WERI-Rb-1 (cell line): ENCODE measurements at regions not wholly inside any gene's neighbourhood (a gene's known extent, or its start where the extent isn't known, plus 50 kb on each side); places are given as distances from the start of the nearest gene placed in this dataset.

Experiments used
- DNase-seq: peaks from one replicate; pipeline ENCODE4 v3.0.0-alpha.2; 2020
- H3K27ac ChIP-seq: fragments of 250-450 bp; sonication (Bioruptor Pico); 2 replicates; pipeline ENCODE4 v1.5.1; 2020; ENCODE audit warnings: mild to moderate bottlenecking, moderate library complexity
- H3K27me3 ChIP-seq: fragments of 250-450 bp; sonication (Bioruptor Pico); 2 replicates; pipeline ENCODE4 v1.5.1; 2021; ENCODE audit warnings: mild to moderate bottlenecking, low read depth, moderate library complexity; ENCODE audit not compliant: insufficient read depth, severe bottlenecking
- H3K36me3 ChIP-seq: fragments of 250-450 bp; sonication (Bioruptor Pico); 2 replicates; pipeline ENCODE4 v1.5.1; 2020; ENCODE audit warnings: mild to moderate bottlenecking, moderate library complexity
- H3K4me3 ChIP-seq: 2 replicates; pipeline ENCODE4 v1.5.1; 2011; ENCODE audit warnings: low read depth, mild to moderate bottlenecking, control low read depth, low read length
- H3K9me3 ChIP-seq: fragments of 250-450 bp; sonication (Bioruptor Pico); 2 replicates; pipeline ENCODE4 v1.5.1; 2021; ENCODE audit warnings: mild to moderate bottlenecking, moderate library complexity; ENCODE audit not compliant: severe bottlenecking
- TF ChIP-seq, protein P1 (sequence below): IDR thresholded peaks from 2 replicates; pipeline ENCODE4 v1.5.1; 2011; ENCODE audit warnings: low read depth, mild to moderate bottlenecking, control low read depth, inconsistent platforms, low read length

DNA sequence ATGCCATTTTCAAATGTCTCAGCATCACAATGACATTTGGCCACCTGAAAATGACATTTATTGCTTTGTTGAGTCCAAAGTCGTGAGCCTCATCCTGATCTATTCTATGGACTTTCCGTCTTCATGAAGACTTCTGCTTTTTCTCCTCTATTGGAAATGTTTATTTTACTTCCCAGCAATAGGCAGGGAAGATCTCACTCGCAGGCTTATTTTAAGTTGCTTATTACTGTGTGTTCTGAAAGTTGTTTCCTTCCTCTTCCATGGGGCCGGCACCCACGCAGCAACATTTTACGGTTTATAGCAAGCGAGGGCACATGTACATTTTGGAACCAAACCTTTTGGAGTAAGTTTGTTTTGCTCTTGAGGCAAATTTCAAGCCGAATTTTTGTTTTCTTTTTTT, 221.0 kb upstream of the KLF6 start:
- TF ChIP-seq, protein P1, sequence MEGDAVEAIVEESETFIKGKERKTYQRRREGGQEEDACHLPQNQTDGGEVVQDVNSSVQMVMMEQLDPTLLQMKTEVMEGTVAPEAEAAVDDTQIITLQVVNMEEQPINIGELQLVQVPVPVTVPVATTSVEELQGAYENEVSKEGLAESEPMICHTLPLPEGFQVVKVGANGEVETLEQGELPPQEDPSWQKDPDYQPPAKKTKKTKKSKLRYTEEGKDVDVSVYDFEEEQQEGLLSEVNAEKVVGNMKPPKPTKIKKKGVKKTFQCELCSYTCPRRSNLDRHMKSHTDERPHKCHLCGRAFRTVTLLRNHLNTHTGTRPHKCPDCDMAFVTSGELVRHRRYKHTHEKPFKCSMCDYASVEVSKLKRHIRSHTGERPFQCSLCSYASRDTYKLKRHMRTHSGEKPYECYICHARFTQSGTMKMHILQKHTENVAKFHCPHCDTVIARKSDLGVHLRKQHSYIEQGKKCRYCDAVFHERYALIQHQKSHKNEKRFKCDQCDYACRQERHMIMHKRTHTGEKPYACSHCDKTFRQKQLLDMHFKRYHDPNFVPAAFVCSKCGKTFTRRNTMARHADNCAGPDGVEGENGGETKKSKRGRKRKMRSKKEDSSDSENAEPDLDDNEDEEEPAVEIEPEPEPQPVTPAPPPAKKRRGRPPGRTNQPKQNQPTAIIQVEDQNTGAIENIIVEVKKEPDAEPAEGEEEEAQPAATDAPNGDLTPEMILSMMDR: no peak
- no peaks in the 10 kb centered on the region for H3K27me3 ChIP-seq
- no peaks in the 10 kb centered on the region for H3K9me3 ChIP-seq
- no peak overlapping the region for H3K4me3 ChIP-seq
- no peak overlapping the region for H3K27ac ChIP-seq
- no peak for DNase-seq
- H3K36me3 ChIP-seq: no peaks in the 10 kb centered on the region

DNA sequence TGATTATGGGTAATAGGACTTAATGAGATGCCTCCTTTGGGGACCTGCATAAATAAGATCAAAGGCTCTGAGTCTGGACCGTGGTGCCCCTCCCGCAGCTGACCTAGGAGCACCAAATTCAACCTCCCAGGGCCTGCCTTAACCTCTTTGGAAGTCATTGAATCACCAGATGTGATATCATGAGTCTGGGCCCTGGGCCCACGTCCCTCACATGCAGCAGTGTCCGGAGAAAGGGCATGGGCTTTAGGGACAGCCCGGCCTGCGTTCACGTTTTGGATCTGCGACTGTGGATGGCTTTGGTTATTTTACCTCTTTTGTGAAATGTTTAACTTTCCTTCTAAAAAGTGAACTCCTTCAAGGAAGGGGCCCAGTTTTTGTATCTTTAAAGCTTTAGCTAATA, 220.0 kb upstream of the KLF6 start:
- Histone ChIP-seq H3K36me3 (no peaks in the 10 kb centered on the region), H3K27me3 (no peaks in the 10 kb centered on the region), H3K27ac (no peak overlapping the region), H3K9me3 (no peaks in the 10 kb centered on the region), H3K4me3 (no peak overlapping the region)
- DNase-seq: no peak
- TF ChIP-seq, protein P1: no peak

DNA sequence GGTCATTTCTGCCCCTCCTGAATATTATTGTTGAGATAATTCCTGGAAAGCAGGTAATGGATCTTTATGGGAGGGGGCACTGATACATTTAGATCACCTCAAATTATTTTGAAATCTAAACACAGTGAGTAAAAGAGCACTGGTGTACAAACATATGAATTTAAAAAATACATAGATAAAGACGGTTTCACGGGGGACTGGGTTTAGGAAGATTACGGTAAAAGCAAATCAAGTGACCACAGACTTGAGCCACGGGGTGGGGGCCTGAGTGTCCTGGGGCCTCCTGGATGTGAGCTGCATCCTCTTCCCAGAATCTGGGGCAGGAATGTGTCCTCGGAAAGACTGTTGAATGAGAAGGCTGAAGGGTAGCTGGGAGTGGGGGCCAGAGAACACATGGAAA, 219.1 kb upstream of the KLF6 start:
- TF ChIP-seq, protein P1: no peak
- DNase-seq: no peak
- Histone ChIP-seq H3K4me3 (no peak overlapping the region), H3K9me3 (no peaks in the 10 kb centered on the region), H3K36me3 (no peaks in the 10 kb centered on the region), H3K27me3 (no peaks in the 10 kb centered on the region), H3K27ac (no peak overlapping the region)

DNA sequence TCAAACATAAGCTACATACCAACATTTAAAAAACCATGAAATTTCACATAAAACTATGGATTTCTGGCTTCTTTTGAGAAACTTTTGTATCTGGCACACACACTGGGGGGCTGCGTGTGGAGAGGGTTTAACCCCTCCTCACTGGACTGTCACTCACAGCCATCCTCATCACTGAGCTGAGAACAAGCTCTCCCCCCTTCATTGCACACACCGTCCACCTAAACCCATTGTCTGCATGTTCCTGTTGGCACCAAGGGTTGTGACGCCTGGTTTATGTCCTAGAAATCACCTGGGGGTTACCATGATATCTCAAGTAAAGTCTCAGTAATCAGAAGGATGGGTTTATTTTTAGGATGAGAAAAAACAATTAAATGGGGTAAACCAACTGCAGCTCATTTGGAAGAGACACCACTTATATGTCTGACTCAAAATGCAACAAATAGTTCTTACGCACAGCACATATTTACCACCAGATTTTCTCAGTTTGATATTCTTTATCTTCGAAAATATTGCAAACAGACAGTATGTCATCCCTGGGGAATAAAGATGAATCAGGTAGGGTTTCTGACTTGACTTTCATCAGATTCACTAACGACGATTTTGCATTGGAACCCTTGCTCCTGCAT, 218.5 kb upstream of the KLF6 start:
- DNase-seq: no peak
- no peak overlapping the region for H3K27ac ChIP-seq
- TF ChIP-seq, protein P1: no peak
- no peaks in the 10 kb centered on the region for H3K9me3 ChIP-seq
- H3K27me3 ChIP-seq: no peaks in the 10 kb centered on the region
- no peaks in the 10 kb centered on the region for H3K36me3 ChIP-seq
- no peak overlapping the region for H3K4me3 ChIP-seq

DNA sequence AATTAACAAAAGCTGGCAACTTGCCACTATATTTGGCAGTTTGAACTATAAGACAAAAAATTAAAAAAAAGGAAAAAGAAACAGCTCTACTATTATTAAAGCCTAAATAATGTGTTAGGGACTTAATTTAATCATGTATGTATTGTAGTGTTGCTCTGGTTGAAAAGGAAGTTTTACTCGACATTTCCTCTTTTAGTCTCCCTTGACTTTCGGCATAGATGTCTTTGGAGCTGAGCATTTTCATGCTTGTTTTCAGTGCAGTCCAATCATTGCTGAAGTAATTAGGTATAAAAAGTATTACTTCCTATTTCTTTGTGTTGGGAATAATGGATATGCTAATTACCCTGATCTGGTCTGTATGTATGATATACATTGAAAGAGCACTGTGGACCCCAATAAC, 216.8 kb upstream of the KLF6 start:
- DNase-seq: no peak
- no peaks in the 10 kb centered on the region for H3K9me3 ChIP-seq
- H3K27ac ChIP-seq: no peak overlapping the region
- no peaks in the 10 kb centered on the region for H3K27me3 ChIP-seq
- no peak overlapping the region for H3K4me3 ChIP-seq
- TF ChIP-seq, protein P1: no peak
- no peaks in the 10 kb centered on the region for H3K36me3 ChIP-seq

DNA sequence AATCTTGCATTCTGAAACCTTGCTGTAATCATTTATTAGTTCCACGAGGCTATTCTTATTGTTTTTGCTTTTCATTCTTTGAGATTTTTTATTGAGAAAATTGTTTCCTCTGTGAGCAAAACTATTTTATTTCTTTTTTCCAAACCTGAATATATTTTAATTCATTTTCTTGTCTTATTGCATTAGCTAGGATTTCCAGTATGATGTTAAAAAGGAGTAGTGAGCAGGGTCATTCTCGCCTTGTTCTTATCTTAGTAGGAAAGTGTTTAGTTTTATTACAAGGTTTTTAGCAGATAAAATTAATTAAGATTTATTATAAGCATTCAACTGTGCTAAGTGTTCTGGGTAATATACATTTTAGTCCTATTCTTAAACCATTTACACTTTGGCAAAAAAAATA, 214.6 kb upstream of the KLF6 start:
- DNase-seq: no peak
- Histone ChIP-seq H3K9me3 (no peaks in the 10 kb centered on the region), H3K36me3 (no peaks in the 10 kb centered on the region), H3K27me3 (no peaks in the 10 kb centered on the region), H3K4me3 (no peak overlapping the region), H3K27ac (no peak overlapping the region)
- TF ChIP-seq, protein P1: no peak
